Activated naive CD4-positive, alpha-beta T cell treated with anti-CD3 and anti-CD28 coated beads, Interleukin-2, amount 50 U/mL, for 24 hours (primary cell): ENCODE measurements at regions not wholly inside any gene's neighbourhood (a gene's known extent, or its start where the extent isn't known, plus 50 kb on each side); places are given as distances from the start of the nearest gene placed in this dataset.

Experiments used
- H3K27ac Mint-ChIP-seq: one replicate; pipeline ENCODE4 v1.8.0; 2021; ENCODE audit warnings: mild to moderate bottlenecking, mixed read lengths
- H3K27me3 Mint-ChIP-seq: one replicate; pipeline ENCODE4 v1.8.0; 2021; ENCODE audit warnings: mixed read lengths
- H3K36me3 Mint-ChIP-seq: one replicate; pipeline ENCODE4 v1.8.0; 2021; ENCODE audit warnings: mixed read lengths
- H3K4me1 Mint-ChIP-seq: one replicate; pipeline ENCODE4 v1.8.0; 2021; ENCODE audit warnings: mixed read lengths
- H3K4me3 Mint-ChIP-seq: one replicate; pipeline ENCODE4 v1.8.0; 2021; ENCODE audit warnings: mild to moderate bottlenecking, mixed read lengths
- H3K9me3 Mint-ChIP-seq: one replicate; pipeline ENCODE4 v1.8.0; 2021; ENCODE audit warnings: mixed read lengths

GRCh38 chr3:189108735-189109134 lies 63.0 kb upstream of the TPRG1 start:
- H3K4me3 Mint-ChIP-seq = no peak overlapping the region
- H3K27ac Mint-ChIP-seq = no peak overlapping the region
- H3K4me1 Mint-ChIP-seq = no peaks in the 10 kb centered on the region
- H3K9me3 Mint-ChIP-seq = no peaks in the 10 kb centered on the region
- no peaks in the 10 kb centered on the region for H3K36me3 Mint-ChIP-seq
- H3K27me3 Mint-ChIP-seq = peaks cover 7% of the 10 kb centered on the region

- H3K27ac Mint-ChIP-seq = no peak overlapping the region
- H3K4me3 Mint-ChIP-seq = no peak overlapping the region
- no peaks in the 10 kb centered on the region for H3K9me3 Mint-ChIP-seq
- H3K36me3 Mint-ChIP-seq = no peaks in the 10 kb centered on the region
- H3K27me3 Mint-ChIP-seq = peaks cover 7% of the 10 kb centered on the region
- no peaks in the 10 kb centered on the region for H3K4me1 Mint-ChIP-seq
These were observed 62.6 kb upstream of the TPRG1 start for GRCh38 chr3:189109145-189109544.

DNA sequence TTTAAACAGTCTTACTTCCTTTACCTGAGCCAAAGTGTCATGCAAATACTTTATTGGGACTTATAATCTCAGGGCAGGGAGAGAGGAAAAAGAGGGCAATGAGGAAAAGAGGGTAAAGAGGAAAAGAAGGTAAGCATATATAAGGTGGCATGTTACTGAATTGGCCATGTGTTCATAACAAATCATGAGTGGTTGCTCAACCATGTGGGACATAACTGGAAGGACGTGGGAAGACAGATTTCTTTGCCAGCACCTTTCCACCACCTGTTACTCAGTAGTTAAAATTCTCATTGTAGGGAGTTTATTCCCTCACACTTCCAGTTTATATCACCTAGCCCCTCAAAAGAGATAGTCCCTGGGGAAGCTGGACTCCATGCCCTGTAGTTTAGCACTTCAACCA lies 54.7 kb upstream of the TPRG1 start:
- no peaks in the 10 kb centered on the region for H3K9me3 Mint-ChIP-seq
- peaks cover 4% of the 10 kb centered on the region for H3K36me3 Mint-ChIP-seq
- H3K4me3 Mint-ChIP-seq = no peak overlapping the region
- peaks cover 3% of the 10 kb centered on the region for H3K27me3 Mint-ChIP-seq
- no peak overlapping the region for H3K27ac Mint-ChIP-seq
- H3K4me1 Mint-ChIP-seq = no peaks in the 10 kb centered on the region

GRCh38 chr3:189118896-189119295 lies 52.9 kb upstream of the TPRG1 start:
- H3K9me3 Mint-ChIP-seq = no peaks in the 10 kb centered on the region
- H3K27me3 Mint-ChIP-seq = no peaks in the 10 kb centered on the region
- no peak overlapping the region for H3K27ac Mint-ChIP-seq
- no peak overlapping the region for H3K4me3 Mint-ChIP-seq
- H3K4me1 Mint-ChIP-seq = no peaks in the 10 kb centered on the region
- H3K36me3 Mint-ChIP-seq = peaks cover 4% of the 10 kb centered on the region

DNA sequence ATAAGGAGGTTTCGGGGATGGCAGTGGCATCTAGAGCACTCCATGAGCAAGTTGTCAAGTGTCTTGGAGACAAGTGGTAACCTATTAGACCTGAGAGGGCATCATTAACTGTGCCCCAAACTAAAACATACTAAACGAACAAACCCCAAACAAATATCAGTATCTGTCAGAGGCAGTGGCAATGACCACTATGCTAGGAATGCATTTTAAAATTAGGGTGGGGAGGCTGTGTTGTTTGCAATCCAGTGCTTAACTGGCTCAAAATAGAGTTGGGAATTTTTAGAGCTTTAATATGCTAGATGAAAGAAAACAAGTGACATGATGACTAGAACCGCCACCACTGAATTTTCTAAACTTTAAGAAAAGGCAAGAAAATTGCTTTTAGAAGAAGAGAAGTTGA lies 51.8 kb upstream of the TPRG1 start:
- H3K27ac Mint-ChIP-seq = no peak overlapping the region
- H3K27me3 Mint-ChIP-seq = no peaks in the 10 kb centered on the region
- no peaks in the 10 kb centered on the region for H3K4me1 Mint-ChIP-seq
- no peaks in the 10 kb centered on the region for H3K9me3 Mint-ChIP-seq
- no peak overlapping the region for H3K4me3 Mint-ChIP-seq
- H3K36me3 Mint-ChIP-seq = peaks cover 4% of the 10 kb centered on the region

- H3K4me1 Mint-ChIP-seq = no peaks in the 10 kb centered on the region
- no peaks in the 10 kb centered on the region for H3K27me3 Mint-ChIP-seq
- H3K9me3 Mint-ChIP-seq = no peaks in the 10 kb centered on the region
- no peak overlapping the region for H3K27ac Mint-ChIP-seq
- H3K4me3 Mint-ChIP-seq = no peak overlapping the region
- H3K36me3 Mint-ChIP-seq = peaks cover 4% of the 10 kb centered on the region
These were observed 50.7 kb upstream of the TPRG1 start for GRCh38 chr3:189121092-189121491.
